Osteocyte (in vitro differentiated cells): ENCODE measurements at regions not wholly inside any gene's neighbourhood (a gene's known extent, or its start where the extent isn't known, plus 50 kb on each side); places are given as distances from the start of the nearest gene placed in this dataset.

Experiments
- DNase-seq: peaks from one replicate; pipeline ENCODE4 v3.0.0; 2021; ENCODE audit warnings: mixed read lengths; ENCODE audit not compliant: unreplicated experiment; ENCODE audit errors: extremely low spot score
- H3K27ac Mint-ChIP-seq: one replicate; pipeline ENCODE4 v1.8.0; 2021; ENCODE audit warnings: mild to moderate bottlenecking, mixed read lengths; ENCODE audit not compliant: unreplicated experiment
- H3K27me3 Mint-ChIP-seq: one replicate; pipeline ENCODE4 v1.8.0; 2021; ENCODE audit warnings: mixed read lengths; ENCODE audit not compliant: unreplicated experiment
- H3K36me3 Mint-ChIP-seq: one replicate; pipeline ENCODE4 v1.8.0; 2021; ENCODE audit warnings: mixed read lengths; ENCODE audit not compliant: unreplicated experiment
- H3K4me1 Mint-ChIP-seq: one replicate; pipeline ENCODE4 v1.8.0; 2021; ENCODE audit warnings: mixed read lengths; ENCODE audit not compliant: unreplicated experiment
- H3K4me3 Mint-ChIP-seq: one replicate; pipeline ENCODE4 v1.8.0; 2021; ENCODE audit warnings: mild to moderate bottlenecking, moderate library complexity, mixed read lengths; ENCODE audit not compliant: unreplicated experiment
- H3K9me3 Mint-ChIP-seq: one replicate; pipeline ENCODE4 v1.8.0; 2021; ENCODE audit warnings: mixed read lengths; ENCODE audit not compliant: unreplicated experiment
- TF ChIP-seq, protein P1 (sequence below): fragments of 200-600 bp; sonication (generic); IDR thresholded peaks from 2 replicates; pipeline ENCODE4 v1.5.0; 2021; ENCODE audit warnings: antibody characterized with exemption, mild to moderate bottlenecking, moderate library complexity

DNA sequence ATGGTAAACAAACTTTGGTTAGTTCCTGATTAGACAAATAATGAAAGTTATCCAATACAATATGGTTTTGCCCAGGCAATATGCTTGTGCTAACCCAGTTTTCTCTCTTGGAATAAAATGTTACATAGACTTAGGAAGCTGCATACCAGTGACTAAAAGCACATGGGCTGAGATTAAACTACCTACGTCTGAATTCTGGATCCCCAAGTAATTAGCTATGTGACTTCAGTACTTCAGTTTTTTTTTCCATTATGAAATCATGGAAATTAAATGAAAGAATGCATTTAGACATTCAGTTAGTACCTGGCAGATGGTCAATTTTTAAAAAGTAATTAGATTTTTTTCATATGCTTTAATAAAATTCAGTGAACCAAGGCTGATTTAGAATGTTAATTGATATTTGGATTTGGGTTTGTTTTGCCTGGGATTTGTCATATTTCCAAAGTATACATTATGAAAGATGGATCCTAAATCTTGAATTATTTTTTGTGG is 213.9 kb downstream of the PTH2R start:
- Mint-ChIP-seq H3K27me3 (no peaks in the 10 kb centered on the region), H3K4me3 (no peak overlapping the region), H3K27ac (no peak overlapping the region), H3K9me3 (peaks cover 6% of the 10 kb centered on the region), H3K36me3 (no peaks in the 10 kb centered on the region), H3K4me1 (no peaks in the 10 kb centered on the region)
- TF ChIP-seq, protein P1, sequence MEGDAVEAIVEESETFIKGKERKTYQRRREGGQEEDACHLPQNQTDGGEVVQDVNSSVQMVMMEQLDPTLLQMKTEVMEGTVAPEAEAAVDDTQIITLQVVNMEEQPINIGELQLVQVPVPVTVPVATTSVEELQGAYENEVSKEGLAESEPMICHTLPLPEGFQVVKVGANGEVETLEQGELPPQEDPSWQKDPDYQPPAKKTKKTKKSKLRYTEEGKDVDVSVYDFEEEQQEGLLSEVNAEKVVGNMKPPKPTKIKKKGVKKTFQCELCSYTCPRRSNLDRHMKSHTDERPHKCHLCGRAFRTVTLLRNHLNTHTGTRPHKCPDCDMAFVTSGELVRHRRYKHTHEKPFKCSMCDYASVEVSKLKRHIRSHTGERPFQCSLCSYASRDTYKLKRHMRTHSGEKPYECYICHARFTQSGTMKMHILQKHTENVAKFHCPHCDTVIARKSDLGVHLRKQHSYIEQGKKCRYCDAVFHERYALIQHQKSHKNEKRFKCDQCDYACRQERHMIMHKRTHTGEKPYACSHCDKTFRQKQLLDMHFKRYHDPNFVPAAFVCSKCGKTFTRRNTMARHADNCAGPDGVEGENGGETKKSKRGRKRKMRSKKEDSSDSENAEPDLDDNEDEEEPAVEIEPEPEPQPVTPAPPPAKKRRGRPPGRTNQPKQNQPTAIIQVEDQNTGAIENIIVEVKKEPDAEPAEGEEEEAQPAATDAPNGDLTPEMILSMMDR, result no peak
- DNase-seq, result no peak

DNA sequence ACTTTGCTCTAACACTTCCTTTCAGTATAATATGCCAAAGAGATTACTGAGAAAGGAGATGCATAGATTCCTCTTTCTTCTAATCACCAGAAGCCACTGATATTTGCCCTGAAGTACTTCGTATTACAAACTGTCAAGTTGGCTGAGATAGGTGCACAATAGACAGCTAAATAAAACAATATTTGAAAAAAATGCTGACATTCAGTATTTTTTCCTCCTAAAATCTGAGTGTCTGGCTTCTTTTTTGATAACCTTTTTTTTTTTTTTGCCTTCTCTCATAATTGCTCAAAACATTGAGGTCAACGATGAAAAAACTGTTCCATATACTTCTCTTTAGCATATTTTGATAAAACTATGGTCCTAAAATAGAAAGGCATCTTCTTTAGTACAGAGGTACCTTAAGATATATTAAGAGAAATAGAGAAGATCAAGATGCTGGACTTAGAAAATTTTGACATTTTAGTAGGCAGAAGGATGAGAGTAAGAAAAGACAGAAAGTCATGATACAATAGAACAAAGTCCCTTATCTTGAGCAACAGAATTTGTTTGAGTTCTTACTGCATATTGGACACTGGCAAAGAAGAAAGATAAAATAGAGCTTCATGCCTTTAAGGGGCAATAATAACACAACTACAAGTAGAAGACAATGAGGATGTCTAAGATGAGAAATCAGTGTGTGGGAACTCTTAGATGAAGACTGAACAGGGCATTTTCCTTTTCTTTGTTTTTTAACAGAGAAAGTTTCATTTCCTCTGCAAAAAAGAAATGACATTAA is 220.7 kb downstream of the PTH2R start:
- H3K27ac Mint-ChIP-seq, result no peak overlapping the region
- H3K4me3 Mint-ChIP-seq, result no peak overlapping the region
- TF ChIP-seq, protein P1, result no peak
- H3K36me3 Mint-ChIP-seq, result no peaks in the 10 kb centered on the region
- H3K4me1 Mint-ChIP-seq, result no peaks in the 10 kb centered on the region
- H3K9me3 Mint-ChIP-seq, result no peaks in the 10 kb centered on the region
- H3K27me3 Mint-ChIP-seq, result no peaks in the 10 kb centered on the region
- no peak for DNase-seq

DNA sequence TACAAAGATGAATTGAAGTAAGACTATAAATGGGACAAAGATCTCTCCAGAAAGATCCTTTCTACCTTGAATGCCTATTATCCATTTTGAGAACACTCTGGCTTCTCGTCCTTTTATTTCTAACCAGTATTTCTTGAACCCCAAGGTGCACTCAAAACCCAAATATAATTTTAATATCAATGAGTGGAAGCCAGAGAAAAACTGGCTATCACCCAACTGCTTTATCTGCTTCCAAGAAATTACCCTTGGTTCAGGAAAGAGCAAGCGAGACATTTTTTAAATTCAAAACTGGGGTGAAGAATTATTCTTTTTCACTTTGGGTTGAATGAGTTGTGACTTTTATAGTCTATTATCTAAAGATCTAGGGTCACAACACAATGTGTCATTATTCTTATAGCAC is 221.3 kb downstream of the PTH2R start:
- no peaks in the 10 kb centered on the region for H3K4me1 Mint-ChIP-seq
- TF ChIP-seq, protein P1, result no peak
- H3K27me3 Mint-ChIP-seq, result no peaks in the 10 kb centered on the region
- no peaks in the 10 kb centered on the region for H3K9me3 Mint-ChIP-seq
- H3K27ac Mint-ChIP-seq, result no peak overlapping the region
- no peak overlapping the region for H3K4me3 Mint-ChIP-seq
- no peaks in the 10 kb centered on the region for H3K36me3 Mint-ChIP-seq
- DNase-seq, result no peak

DNA sequence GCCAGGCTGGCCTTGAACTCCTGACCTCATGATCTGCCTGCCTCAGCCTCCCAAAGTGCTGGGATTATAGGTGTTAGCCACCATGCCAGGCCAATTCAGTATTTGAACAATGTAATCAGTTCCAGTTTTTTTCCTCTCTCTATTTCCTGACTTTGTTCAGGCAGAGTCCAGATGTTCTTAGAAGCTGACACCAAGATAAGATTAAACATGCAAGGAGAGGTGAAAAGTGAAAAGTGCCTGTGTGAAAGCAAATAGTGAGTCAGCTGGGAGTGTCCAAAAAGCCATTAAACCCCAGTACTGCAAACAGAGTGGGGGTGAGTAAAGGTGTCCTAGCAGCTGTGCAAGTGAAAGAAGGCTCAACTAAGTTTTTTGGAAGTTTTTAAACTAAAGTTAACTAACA is 231.5 kb downstream of the PTH2R start:
- H3K27me3 Mint-ChIP-seq, result no peaks in the 10 kb centered on the region
- no peaks in the 10 kb centered on the region for H3K36me3 Mint-ChIP-seq
- no peak overlapping the region for H3K4me3 Mint-ChIP-seq
- DNase-seq, result no peak
- TF ChIP-seq, protein P1, result no peak
- no peak overlapping the region for H3K27ac Mint-ChIP-seq
- H3K4me1 Mint-ChIP-seq, result no peaks in the 10 kb centered on the region
- H3K9me3 Mint-ChIP-seq, result peaks cover 5% of the 10 kb centered on the region

DNA sequence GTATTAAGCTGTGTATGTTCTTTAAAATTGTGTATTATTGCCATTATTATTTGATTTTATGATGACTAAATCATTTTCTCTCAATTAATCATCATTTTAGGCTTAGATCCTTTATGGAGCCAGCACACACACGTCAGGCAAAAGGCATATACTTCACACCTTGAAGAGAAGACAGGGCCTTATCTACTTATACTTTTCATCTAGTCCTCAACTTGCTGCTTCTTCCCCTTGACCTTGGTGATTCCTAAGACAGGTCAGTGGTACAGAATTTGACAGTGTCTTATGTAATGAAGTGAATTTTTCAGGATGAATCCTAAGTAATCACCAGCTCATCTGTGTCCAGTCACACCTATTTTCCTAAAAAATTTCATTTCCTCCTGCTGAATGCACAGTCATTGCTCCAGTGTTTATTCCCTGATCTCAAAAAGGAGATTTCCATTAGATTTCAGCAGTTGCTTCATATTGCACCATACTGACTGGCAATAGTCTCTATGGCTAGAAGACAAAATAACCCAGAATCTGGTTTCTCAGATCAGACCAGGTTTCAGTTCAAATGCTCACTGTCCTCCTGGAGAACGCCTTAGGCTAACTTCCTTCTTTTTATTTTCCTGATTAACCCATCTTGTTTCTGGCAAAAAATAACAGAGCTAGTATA is 235.7 kb downstream of the PTH2R start:
- H3K27ac Mint-ChIP-seq, result no peak overlapping the region
- H3K27me3 Mint-ChIP-seq, result no peaks in the 10 kb centered on the region
- no peaks in the 10 kb centered on the region for H3K36me3 Mint-ChIP-seq
- no peaks in the 10 kb centered on the region for H3K4me1 Mint-ChIP-seq
- TF ChIP-seq, protein P1, result no peak
- DNase-seq, result no peak
- H3K4me3 Mint-ChIP-seq, result no peak overlapping the region
- H3K9me3 Mint-ChIP-seq, result peaks cover 5% of the 10 kb centered on the region
